ENCODE measurements at regions not wholly inside any gene's neighbourhood (a gene's known extent, or its start where the extent isn't known, plus 50 kb on each side); places are given as distances from the start of the nearest gene placed in this dataset.

- no peaks in the 10 kb centered on the region for H3K9me3 ChIP-seq (ENCODE audit: control insufficient read depth in 4 of 4, low read length in 3 of 4)
- H3K27me3 ChIP-seq (ENCODE audit: control insufficient read depth in 4 of 4, insufficient read depth in 4 of 4, low read length in 3 of 4), result no peaks in the 10 kb centered on the region
- H3K27ac ChIP-seq (ENCODE audit: low read depth in 1 of 2, low read length in 2 of 2), result no peak overlapping the region
- no peak for TF ChIP-seq ATF3 (IDR thresholded peaks at IDR 0.05)
- no peak for TF ChIP-seq SP1 (IDR thresholded peaks at IDR 0.05)
- TF ChIP-seq, protein P1, sequence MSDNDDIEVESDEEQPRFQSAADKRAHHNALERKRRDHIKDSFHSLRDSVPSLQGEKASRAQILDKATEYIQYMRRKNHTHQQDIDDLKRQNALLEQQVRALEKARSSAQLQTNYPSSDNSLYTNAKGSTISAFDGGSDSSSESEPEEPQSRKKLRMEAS (IDR thresholded peaks at IDR 0.05), result no peak
- TF ChIP-seq EGR1 (IDR thresholded peaks at IDR 0.05; ENCODE audit: low read depth in 2 of 2), result no peak
- TF ChIP-seq ZBTB33 (IDR thresholded peaks at IDR 0.05), result no peak
- TF ChIP-seq RAD21 (IDR thresholded peaks at IDR 0.05), result no peak
- TF ChIP-seq CTCF (IDR thresholded peaks at IDR 0.05; ENCODE audit: low read depth, low read length, missing input control), result no peak
- no peak for TF ChIP-seq FOXA2 (IDR thresholded peaks at IDR 0.05)
- TF ChIP-seq REST (IDR thresholded peaks at IDR 0.05), result no peak
- TF ChIP-seq RXRA (IDR thresholded peaks at IDR 0.05), result no peak
- H3K4me3 ChIP-seq (ENCODE audit: low read depth in 1 of 3, low read length in 3 of 3), result no peak overlapping the region
- no peaks in the 10 kb centered on the region for H3K36me3 ChIP-seq (ENCODE audit: control insufficient read depth in 4 of 4, insufficient read depth in 3 of 4, low read depth in 1 of 4, low read length in 3 of 4)
- 82% methylated on average over 9 of the region's 9 CpGs for WGBS
- no peak overlapping the region for H3K9ac ChIP-seq (ENCODE audit: low read depth in 1 of 2, low read length in 2 of 2)
- no peak for DNase-seq (ENCODE audit: low spot score)
- no peaks in the 10 kb centered on the region for H3K4me1 ChIP-seq (ENCODE audit: control insufficient read depth in 4 of 4, insufficient read depth in 4 of 4, low read length in 3 of 4)
Measured at GRCh38 chr3:106534206-106534605, 665.4 kb upstream of the CBLB start.

GRCh38 chr3:106540743-106541142, 671.9 kb upstream of the CBLB start:
- H3K4me1 ChIP-seq (ENCODE audit: control insufficient read depth in 4 of 4, insufficient read depth in 4 of 4, low read length in 3 of 4), result no peaks in the 10 kb centered on the region
- no peak overlapping the region for H3K4me3 ChIP-seq (ENCODE audit: low read depth in 1 of 3, low read length in 3 of 3)
- no peaks in the 10 kb centered on the region for H3K36me3 ChIP-seq (ENCODE audit: control insufficient read depth in 4 of 4, insufficient read depth in 3 of 4, low read depth in 1 of 4, low read length in 3 of 4)
- no peaks in the 10 kb centered on the region for H3K27me3 ChIP-seq (ENCODE audit: control insufficient read depth in 4 of 4, insufficient read depth in 4 of 4, low read length in 3 of 4)
- no peak overlapping the region for H3K27ac ChIP-seq (ENCODE audit: low read depth in 1 of 2, low read length in 2 of 2)
- 88% methylated on average over 3 of the region's 3 CpGs for WGBS
- TF ChIP-seq HNF4G (IDR thresholded peaks at IDR 0.05), result no peak
- no peak for TF ChIP-seq EGR1 (IDR thresholded peaks at IDR 0.05; ENCODE audit: low read depth in 2 of 2)
- TF ChIP-seq HNF4A (conservative IDR thresholded peaks at IDR 0.05), result no peak
- TF ChIP-seq CTCF (IDR thresholded peaks at IDR 0.05; ENCODE audit: low read depth, low read length, missing input control), result no peak
- no peak for TF ChIP-seq YY1 (IDR thresholded peaks at IDR 0.05)
- no peak for TF ChIP-seq FOXA2 (IDR thresholded peaks at IDR 0.05)
- TF ChIP-seq RXRA (IDR thresholded peaks at IDR 0.05), result no peak
- no peak for TF ChIP-seq RAD21 (IDR thresholded peaks at IDR 0.05)
- TF ChIP-seq TAF1 (conservative IDR thresholded peaks at IDR 0.05), result no peak
- TF ChIP-seq ZBTB33 (IDR thresholded peaks at IDR 0.05), result no peak
- no peak for TF ChIP-seq GABPA (IDR thresholded peaks at IDR 0.05 in 1 of 2, conservative IDR thresholded peaks at IDR 0.05 in 1 of 2)
- no peak for TF ChIP-seq JUND (IDR thresholded peaks at IDR 0.05)
- TF ChIP-seq SP1 (IDR thresholded peaks at IDR 0.05), result no peak
- TF ChIP-seq ATF3 (IDR thresholded peaks at IDR 0.05), result no peak
- H3K9me3 ChIP-seq (ENCODE audit: control insufficient read depth in 4 of 4, low read length in 3 of 4), result no peaks in the 10 kb centered on the region
- H3K9ac ChIP-seq (ENCODE audit: low read depth in 1 of 2, low read length in 2 of 2), result no peak overlapping the region
- no peak for DNase-seq (ENCODE audit: low spot score)

Measured in liver (tissue), 8 donors.